ENCODE measurements at regions not wholly inside any gene's neighbourhood (a gene's known extent, or its start where the extent isn't known, plus 50 kb on each side); places are given as distances from the start of the nearest gene placed in this dataset.

DNA sequence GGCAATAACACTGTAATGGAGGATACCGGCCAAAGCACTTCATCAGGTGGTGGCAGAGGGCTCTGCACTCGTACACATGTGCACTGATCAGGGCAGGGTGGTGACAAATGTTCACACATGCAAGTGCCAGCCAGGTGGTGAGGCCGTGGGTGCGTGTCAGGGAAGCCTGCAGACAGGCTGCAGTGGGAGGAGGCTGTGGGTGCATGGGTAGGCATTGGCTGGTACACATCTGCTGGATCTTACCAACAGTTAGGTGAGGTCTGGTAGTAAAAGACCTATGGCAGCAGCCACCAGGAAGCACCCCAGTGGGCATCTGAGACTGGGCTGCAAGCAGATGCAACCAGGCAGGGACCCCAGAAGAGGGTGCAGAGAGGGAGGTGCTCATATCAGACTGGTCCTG lies 65.3 kb downstream of the PDE6H start:
- FAIRE-seq, result no peak

More for the DNA sequence above, 65.3 kb downstream of the PDE6H start:
- Histone ChIP-seq H3K27ac (ENCODE audit: control insufficient read depth, insufficient read depth) (no peak overlapping the region), H3K9ac (ENCODE audit: control insufficient read depth, insufficient read depth, low read length) (no peak overlapping the region), H3K79me2 (ENCODE audit: control insufficient read depth, insufficient read depth, low read length) (no peaks in the 10 kb centered on the region), H3K27me3 (replicated peaks in 1 of 2; ENCODE audit: control insufficient read depth in 2 of 2, insufficient read depth in 2 of 2, low read length in 1 of 2) (no peaks in the 10 kb centered on the region), H4K20me1 (ENCODE audit: control insufficient read depth, insufficient read depth) (no peaks in the 10 kb centered on the region), H3K4me3 (no peak overlapping the region), H3K4me1 (ENCODE audit: control insufficient read depth, insufficient read depth, low read length) (no peaks in the 10 kb centered on the region), H3K9me3 (replicated peaks; ENCODE audit: control insufficient read depth, insufficient read depth, low read length) (no peaks in the 10 kb centered on the region), H3K36me3 (ENCODE audit: control insufficient read depth in 2 of 2, insufficient read depth in 2 of 2, low read length in 1 of 2) (no peaks in the 10 kb centered on the region), H3K4me2 (ENCODE audit: control insufficient read depth, insufficient read depth) (no peak overlapping the region), H2AFZ (ENCODE audit: control insufficient read depth, low read depth, low read length) (no peak overlapping the region)
- WGBS (ENCODE audit: insufficient coverage, insufficient replicate concordance, low lambda C conversion rate, missing lambda C conversion rate), result 19% methylated on average over 4 of the region's 4 CpGs
- ChIA-PET CTCF (no interaction called here), RAD21 (ENCODE audit: unreplicated experiment) (no interaction called here), SMC1A (ENCODE audit: uncharacterized antibody, unreplicated experiment) (no interaction called here), POLR2A (no interaction called here)
- ATAC-seq (no peak), DNase-seq (ENCODE audit: low read depth, low spot score) (no peak)
- no TSS peak for BruUV-seq (replicated peaks)
- in situ Hi-C loops (cut with MboI) (no loop called here), intact Hi-C loops (cut with micrococcal nuclease; ENCODE audit: unreplicated experiment) (no loop called here)
- TF ChIP-seq ATF7 (IDR thresholded peaks at IDR 0.05; ENCODE audit: low read depth), result no peak
- TF ChIP-seq ZNF217 (IDR thresholded peaks at IDR 0.05), result no peak
- TF ChIP-seq, protein P1, sequence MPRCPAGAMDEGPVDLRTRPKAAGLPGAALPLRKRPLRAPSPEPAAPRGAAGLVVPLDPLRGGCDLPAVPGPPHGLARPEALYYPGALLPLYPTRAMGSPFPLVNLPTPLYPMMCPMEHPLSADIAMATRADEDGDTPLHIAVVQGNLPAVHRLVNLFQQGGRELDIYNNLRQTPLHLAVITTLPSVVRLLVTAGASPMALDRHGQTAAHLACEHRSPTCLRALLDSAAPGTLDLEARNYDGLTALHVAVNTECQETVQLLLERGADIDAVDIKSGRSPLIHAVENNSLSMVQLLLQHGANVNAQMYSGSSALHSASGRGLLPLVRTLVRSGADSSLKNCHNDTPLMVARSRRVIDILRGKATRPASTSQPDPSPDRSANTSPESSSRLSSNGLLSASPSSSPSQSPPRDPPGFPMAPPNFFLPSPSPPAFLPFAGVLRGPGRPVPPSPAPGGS (IDR thresholded peaks at IDR 0.05; ENCODE audit: borderline replicate concordance, insufficient read depth, low read depth, low read length, poor library complexity, severe bottlenecking), result no peak
- no peak for TF ChIP-seq IRF4 (IDR thresholded peaks at IDR 0.05; ENCODE audit: low read depth, low read length)
- TF ChIP-seq POU2F2 (IDR thresholded peaks at IDR 0.05; ENCODE audit: borderline replicate concordance, low read depth, low read length), result no peak
- TF ChIP-seq CBX5 (IDR thresholded peaks at IDR 0.05; ENCODE audit: low read depth), result no peak
- no peak for TF ChIP-seq WRNIP1 (IDR thresholded peaks at IDR 0.05; ENCODE audit: borderline replicate concordance, low read depth, low read length)
- TF ChIP-seq, protein P2, sequence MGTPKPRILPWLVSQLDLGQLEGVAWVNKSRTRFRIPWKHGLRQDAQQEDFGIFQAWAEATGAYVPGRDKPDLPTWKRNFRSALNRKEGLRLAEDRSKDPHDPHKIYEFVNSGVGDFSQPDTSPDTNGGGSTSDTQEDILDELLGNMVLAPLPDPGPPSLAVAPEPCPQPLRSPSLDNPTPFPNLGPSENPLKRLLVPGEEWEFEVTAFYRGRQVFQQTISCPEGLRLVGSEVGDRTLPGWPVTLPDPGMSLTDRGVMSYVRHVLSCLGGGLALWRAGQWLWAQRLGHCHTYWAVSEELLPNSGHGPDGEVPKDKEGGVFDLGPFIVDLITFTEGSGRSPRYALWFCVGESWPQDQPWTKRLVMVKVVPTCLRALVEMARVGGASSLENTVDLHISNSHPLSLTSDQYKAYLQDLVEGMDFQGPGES (IDR thresholded peaks at IDR 0.05), result no peak
- TF ChIP-seq RAD51 (IDR thresholded peaks at IDR 0.05), result no peak
- no peak for TF ChIP-seq POLR2AphosphoS5 (IDR thresholded peaks at IDR 0.05; ENCODE audit: low read length)
- TF ChIP-seq DPF2 (IDR thresholded peaks at IDR 0.05), result no peak
- no peak for TF ChIP-seq CUX1 (IDR thresholded peaks at IDR 0.05; ENCODE audit: insufficient replicate concordance, low read depth, low read length)
- TF ChIP-seq FOXK2 (IDR thresholded peaks at IDR 0.05), result no peak
- TF ChIP-seq E2F8 (IDR thresholded peaks at IDR 0.05; ENCODE audit: low read depth, partially characterized antibody), result no peak
